SK-N-SH (cell line): ENCODE measurements at regions not wholly inside any gene's neighbourhood (a gene's known extent, or its start where the extent isn't known, plus 50 kb on each side); places are given as distances from the start of the nearest gene placed in this dataset.

Source experiments
- ELF1 ChIP-seq: IDR thresholded peaks from 2 replicates; pipeline ENCODE4 v1.4.0; 2012
- EP300 ChIP-seq, 2 experiments: IDR thresholded peaks; 2 replicates each; pipeline versions ENCODE4 v1.4.0 to v1.6.1; 2012; ENCODE audit warnings: borderline replicate concordance in 1 of 2, low read depth in 1 of 2, low read length in 1 of 2
- FOXM1 ChIP-seq: IDR thresholded peaks from 2 replicates; pipeline ENCODE4 v1.4.0; 2012; ENCODE audit warnings: low read depth, mild to moderate bottlenecking
- MXI1 ChIP-seq: IDR thresholded peaks from 2 replicates; pipeline ENCODE4 v1.6.1; 2012; ENCODE audit warnings: mild to moderate bottlenecking, low read depth, low read length, improper control_type of control experiment
- NFIC ChIP-seq: IDR thresholded peaks from 2 replicates; pipeline ENCODE4 v1.4.0; 2012; ENCODE audit warnings: borderline replicate concordance
- POLR2AphosphoS5 ChIP-seq: IDR thresholded peaks from 2 replicates; pipeline ENCODE4 v1.6.1; 2012; ENCODE audit warnings: low read depth, low read length
- RAD21 ChIP-seq: IDR thresholded peaks from 2 replicates; pipeline ENCODE4 v1.6.1; 2012; ENCODE audit warnings: mild to moderate bottlenecking, low read length
- YY1 ChIP-seq: IDR thresholded peaks from 2 replicates; pipeline ENCODE4 v1.4.0; 2012; ENCODE audit warnings: low read depth, mild to moderate bottlenecking
- TF ChIP-seq, protein P1 (sequence below): IDR thresholded peaks from 2 replicates; pipeline ENCODE4 v1.4.0; 2012; ENCODE audit warnings: low read depth
- TF ChIP-seq, protein P2 (sequence below): fragments of 200-600 bp; sonication (generic); IDR thresholded peaks from 2 replicates; pipeline ENCODE4 v1.6.1; 2017; ENCODE audit warnings: antibody characterized with exemption, mild to moderate bottlenecking, moderate library complexity
- TF ChIP-seq, protein P3 (sequence below): IDR thresholded peaks from 2 replicates; pipeline ENCODE4 v1.6.1; 2012; ENCODE audit warnings: mild to moderate bottlenecking, low read depth, low read length, moderate library complexity
- TF ChIP-seq, protein P4 (sequence below): fragments of 150-350 bp; IDR thresholded peaks from 2 replicates; pipeline ENCODE4 v1.6.1; 2017; ENCODE audit warnings: antibody characterized with exemption, low read length, low read depth, borderline replicate concordance

DNA sequence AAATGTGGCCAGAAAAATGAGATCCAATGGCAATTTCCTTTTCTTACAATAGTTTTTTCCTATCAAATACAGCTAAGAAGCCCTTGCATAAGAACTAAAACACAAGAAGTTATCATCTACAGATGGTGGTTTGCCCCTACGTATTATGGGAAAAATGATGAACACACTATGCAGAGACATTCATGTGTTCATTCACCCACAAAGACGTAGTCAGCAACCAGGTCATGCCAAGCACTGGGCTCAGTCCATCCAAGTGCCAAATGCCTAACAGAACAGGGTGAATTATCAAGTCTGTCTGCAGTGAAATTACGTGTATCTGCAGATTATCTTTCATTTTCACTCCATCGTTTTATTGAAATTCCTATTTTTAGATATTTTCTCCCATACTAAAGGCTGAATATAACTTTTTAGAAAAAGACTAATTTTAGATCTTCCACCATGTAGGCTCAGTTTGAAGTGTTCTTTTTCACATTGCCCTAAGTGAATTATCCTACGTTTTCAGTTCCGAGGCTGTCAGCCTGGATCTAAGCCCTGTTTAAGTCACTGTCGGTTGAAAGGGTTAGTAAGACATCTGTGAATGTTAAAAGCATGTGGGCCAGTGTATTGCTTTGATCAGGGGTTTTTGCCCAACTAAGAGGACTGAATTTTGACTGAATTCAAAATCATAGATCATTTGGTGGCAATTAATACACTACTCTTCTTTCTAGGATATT, 78.1 kb upstream of the DHX40 start:
- TF ChIP-seq YY1, result no peak
- TF ChIP-seq, protein P1, sequence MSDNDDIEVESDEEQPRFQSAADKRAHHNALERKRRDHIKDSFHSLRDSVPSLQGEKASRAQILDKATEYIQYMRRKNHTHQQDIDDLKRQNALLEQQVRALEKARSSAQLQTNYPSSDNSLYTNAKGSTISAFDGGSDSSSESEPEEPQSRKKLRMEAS, result no peak
- TF ChIP-seq ELF1, result no peak
- TF ChIP-seq, protein P2, sequence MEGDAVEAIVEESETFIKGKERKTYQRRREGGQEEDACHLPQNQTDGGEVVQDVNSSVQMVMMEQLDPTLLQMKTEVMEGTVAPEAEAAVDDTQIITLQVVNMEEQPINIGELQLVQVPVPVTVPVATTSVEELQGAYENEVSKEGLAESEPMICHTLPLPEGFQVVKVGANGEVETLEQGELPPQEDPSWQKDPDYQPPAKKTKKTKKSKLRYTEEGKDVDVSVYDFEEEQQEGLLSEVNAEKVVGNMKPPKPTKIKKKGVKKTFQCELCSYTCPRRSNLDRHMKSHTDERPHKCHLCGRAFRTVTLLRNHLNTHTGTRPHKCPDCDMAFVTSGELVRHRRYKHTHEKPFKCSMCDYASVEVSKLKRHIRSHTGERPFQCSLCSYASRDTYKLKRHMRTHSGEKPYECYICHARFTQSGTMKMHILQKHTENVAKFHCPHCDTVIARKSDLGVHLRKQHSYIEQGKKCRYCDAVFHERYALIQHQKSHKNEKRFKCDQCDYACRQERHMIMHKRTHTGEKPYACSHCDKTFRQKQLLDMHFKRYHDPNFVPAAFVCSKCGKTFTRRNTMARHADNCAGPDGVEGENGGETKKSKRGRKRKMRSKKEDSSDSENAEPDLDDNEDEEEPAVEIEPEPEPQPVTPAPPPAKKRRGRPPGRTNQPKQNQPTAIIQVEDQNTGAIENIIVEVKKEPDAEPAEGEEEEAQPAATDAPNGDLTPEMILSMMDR, result no peak
- TF ChIP-seq, protein P3, sequence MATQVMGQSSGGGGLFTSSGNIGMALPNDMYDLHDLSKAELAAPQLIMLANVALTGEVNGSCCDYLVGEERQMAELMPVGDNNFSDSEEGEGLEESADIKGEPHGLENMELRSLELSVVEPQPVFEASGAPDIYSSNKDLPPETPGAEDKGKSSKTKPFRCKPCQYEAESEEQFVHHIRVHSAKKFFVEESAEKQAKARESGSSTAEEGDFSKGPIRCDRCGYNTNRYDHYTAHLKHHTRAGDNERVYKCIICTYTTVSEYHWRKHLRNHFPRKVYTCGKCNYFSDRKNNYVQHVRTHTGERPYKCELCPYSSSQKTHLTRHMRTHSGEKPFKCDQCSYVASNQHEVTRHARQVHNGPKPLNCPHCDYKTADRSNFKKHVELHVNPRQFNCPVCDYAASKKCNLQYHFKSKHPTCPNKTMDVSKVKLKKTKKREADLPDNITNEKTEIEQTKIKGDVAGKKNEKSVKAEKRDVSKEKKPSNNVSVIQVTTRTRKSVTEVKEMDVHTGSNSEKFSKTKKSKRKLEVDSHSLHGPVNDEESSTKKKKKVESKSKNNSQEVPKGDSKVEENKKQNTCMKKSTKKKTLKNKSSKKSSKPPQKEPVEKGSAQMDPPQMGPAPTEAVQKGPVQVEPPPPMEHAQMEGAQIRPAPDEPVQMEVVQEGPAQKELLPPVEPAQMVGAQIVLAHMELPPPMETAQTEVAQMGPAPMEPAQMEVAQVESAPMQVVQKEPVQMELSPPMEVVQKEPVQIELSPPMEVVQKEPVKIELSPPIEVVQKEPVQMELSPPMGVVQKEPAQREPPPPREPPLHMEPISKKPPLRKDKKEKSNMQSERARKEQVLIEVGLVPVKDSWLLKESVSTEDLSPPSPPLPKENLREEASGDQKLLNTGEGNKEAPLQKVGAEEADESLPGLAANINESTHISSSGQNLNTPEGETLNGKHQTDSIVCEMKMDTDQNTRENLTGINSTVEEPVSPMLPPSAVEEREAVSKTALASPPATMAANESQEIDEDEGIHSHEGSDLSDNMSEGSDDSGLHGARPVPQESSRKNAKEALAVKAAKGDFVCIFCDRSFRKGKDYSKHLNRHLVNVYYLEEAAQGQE, result no peak
- no peak for TF ChIP-seq EP300 (IDR thresholded peaks at IDR 0.05; ENCODE audit: borderline replicate concordance in 1 of 2, low read depth in 1 of 2, low read length in 1 of 2)
- TF ChIP-seq NFIC, result no peak
- TF ChIP-seq, protein P4, sequence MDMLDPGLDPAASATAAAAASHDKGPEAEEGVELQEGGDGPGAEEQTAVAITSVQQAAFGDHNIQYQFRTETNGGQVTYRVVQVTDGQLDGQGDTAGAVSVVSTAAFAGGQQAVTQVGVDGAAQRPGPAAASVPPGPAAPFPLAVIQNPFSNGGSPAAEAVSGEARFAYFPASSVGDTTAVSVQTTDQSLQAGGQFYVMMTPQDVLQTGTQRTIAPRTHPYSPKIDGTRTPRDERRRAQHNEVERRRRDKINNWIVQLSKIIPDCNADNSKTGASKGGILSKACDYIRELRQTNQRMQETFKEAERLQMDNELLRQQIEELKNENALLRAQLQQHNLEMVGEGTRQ, result no peak
- TF ChIP-seq FOXM1, result no peak
- TF ChIP-seq RAD21, result no peak
- no peak for TF ChIP-seq MXI1
- TF ChIP-seq POLR2AphosphoS5, result no peak
